HCT116 (cell line): ENCODE measurements at regions not wholly inside any gene's neighbourhood (a gene's known extent, or its start where the extent isn't known, plus 50 kb on each side); places are given as distances from the start of the nearest gene placed in this dataset.

ENCODE experiments used
- EZH2 ChIP-seq: fragments of 200-600 bp; sonication (generic); IDR thresholded peaks from 2 replicates; pipeline ENCODE4 v1.6.1; 2017; ENCODE audit warnings: antibody characterized with exemption, mixed run types
- FOSL1 ChIP-seq: IDR thresholded peaks from 2 replicates; pipeline ENCODE4 v1.6.1; 2012; ENCODE audit warnings: low read depth
- JUND ChIP-seq: IDR thresholded peaks from 2 replicates; pipeline ENCODE4 v1.6.1; 2012
- POLR2A ChIP-seq: IDR thresholded peaks from 2 replicates; pipeline ENCODE4 v1.7.0; 2011; ENCODE audit warnings: borderline replicate concordance; ENCODE audit not compliant: insufficient read depth, insufficient read length; ENCODE audit errors: extremely low read depth
- SP1 ChIP-seq: IDR thresholded peaks from 2 replicates; pipeline ENCODE4 v1.6.1; 2012; ENCODE audit warnings: low read depth
- ZNF274 ChIP-seq: fragments of 200-500 bp; sonication (Bioruptor generic); IDR thresholded peaks from 2 replicates; pipeline ENCODE4 v1.6.1; 2014; ENCODE audit warnings: mild to moderate bottlenecking, low read depth, low read length, inconsistent platforms
- TF ChIP-seq, protein P1 (sequence below), 3 experiments: fragments of 200-600 bp in 1 of 3; sonication (generic) in 1 of 3; IDR thresholded peaks in 2 of 3; conservative IDR thresholded peaks in 1 of 3; 2 replicates each; pipeline ENCODE4 v1.5.1; 2012 to 2017; ENCODE audit warnings: low read depth in 2 of 3, low read length in 2 of 3, antibody characterized with exemption in 1 of 3, borderline replicate concordance in 1 of 3, control low read depth in 1 of 3, mild to moderate bottlenecking in 1 of 3, mixed read lengths in 1 of 3, mixed run types in 1 of 3, moderate library complexity in 1 of 3; ENCODE audit not compliant: insufficient read depth in 1 of 3

DNA sequence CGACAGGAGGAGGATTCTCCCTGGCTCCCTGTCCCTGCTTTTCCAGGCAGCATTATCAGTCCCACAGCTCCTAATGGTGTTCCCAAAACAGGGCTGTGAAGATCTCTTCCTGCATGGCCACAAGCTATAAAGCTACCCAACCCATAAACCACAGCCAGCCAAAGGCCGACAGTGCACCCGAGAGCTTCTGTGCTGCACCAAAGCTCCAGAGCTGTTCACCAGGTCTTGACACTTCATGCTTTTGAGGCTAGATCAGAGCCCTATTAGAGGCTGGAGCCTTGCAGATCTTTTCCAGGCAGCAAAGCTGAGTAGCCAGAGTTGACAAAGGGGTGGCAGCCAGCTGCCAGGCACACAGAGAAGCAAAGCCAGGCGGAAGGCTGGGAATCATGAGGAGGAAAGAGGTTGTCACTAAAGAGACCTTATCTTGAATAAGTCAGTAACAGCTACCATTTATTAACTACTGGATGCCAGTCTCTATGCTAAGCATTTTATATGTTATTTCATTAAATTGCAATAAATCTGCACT lies 180.4 kb downstream of the KATNAL1 start:
- TF ChIP-seq POLR2A (no peak), FOSL1 (no peak), EZH2 (no peak), JUND (no peak), ZNF274 (no peak), SP1 (no peak)
- TF ChIP-seq, protein P1, sequence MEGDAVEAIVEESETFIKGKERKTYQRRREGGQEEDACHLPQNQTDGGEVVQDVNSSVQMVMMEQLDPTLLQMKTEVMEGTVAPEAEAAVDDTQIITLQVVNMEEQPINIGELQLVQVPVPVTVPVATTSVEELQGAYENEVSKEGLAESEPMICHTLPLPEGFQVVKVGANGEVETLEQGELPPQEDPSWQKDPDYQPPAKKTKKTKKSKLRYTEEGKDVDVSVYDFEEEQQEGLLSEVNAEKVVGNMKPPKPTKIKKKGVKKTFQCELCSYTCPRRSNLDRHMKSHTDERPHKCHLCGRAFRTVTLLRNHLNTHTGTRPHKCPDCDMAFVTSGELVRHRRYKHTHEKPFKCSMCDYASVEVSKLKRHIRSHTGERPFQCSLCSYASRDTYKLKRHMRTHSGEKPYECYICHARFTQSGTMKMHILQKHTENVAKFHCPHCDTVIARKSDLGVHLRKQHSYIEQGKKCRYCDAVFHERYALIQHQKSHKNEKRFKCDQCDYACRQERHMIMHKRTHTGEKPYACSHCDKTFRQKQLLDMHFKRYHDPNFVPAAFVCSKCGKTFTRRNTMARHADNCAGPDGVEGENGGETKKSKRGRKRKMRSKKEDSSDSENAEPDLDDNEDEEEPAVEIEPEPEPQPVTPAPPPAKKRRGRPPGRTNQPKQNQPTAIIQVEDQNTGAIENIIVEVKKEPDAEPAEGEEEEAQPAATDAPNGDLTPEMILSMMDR (IDR thresholded peaks at IDR 0.05 in 2 of 3, conservative IDR thresholded peaks at IDR 0.05 in 1 of 3; ENCODE audit: borderline replicate concordance in 1 of 3, insufficient read depth in 1 of 3, low read depth in 2 of 3, low read length in 2 of 3) = no peak
